ENCODE measurements at regions not wholly inside any gene's neighbourhood (a gene's known extent, or its start where the extent isn't known, plus 50 kb on each side); places are given as distances from the start of the nearest gene placed in this dataset.

- Histone ChIP-seq H3K27me3 (ENCODE audit: insufficient read depth, low read length) (no peaks in the 10 kb centered on the region), H3K4me3 (ENCODE audit: low read length in 2 of 2) (no peak overlapping the region), H3K27ac (ENCODE audit: low read depth, low read length) (no peak overlapping the region), H3K36me3 (ENCODE audit: insufficient read depth, low read length) (no peaks in the 10 kb centered on the region), H3K9me3 (ENCODE audit: control insufficient read depth in 1 of 2, low read length in 2 of 2) (no peaks in the 10 kb centered on the region), H3K4me1 (ENCODE audit: insufficient read depth, low read length) (no peaks in the 10 kb centered on the region)
- no peaks in the 10 kb centered on the region for H3K27me3 Mint-ChIP-seq
- no peak for DNase-seq
- intact Hi-C loops (cut with micrococcal nuclease): no loop called here
- POLR2A ChIA-PET (ENCODE audit: partially characterized antibody): no interaction called here
- H3K27ac Mint-ChIP-seq: no peak overlapping the region
- CTCF ChIA-PET (ENCODE audit: partially characterized antibody): no interaction called here
- no peaks in the 10 kb centered on the region for H3K36me3 Mint-ChIP-seq
- H3K9me3 Mint-ChIP-seq: peaks cover 0 to 17% (median 10%) of the 10 kb centered on the region in 8 donors
- no peak overlapping the region for H3K4me3 Mint-ChIP-seq
- H3K4me1 Mint-ChIP-seq: no peaks in the 10 kb centered on the region
These were observed 786.6 kb upstream of the CDH2 start for GRCh38 chr18:28963481-28963880.

- H3K27me3 ChIP-seq (ENCODE audit: insufficient read depth, low read length): no peaks in the 10 kb centered on the region
- intact Hi-C loops (cut with micrococcal nuclease): no loop called here
- H3K9me3 ChIP-seq (ENCODE audit: control insufficient read depth in 1 of 2, low read length in 2 of 2): no peaks in the 10 kb centered on the region
- no peak overlapping the region for H3K4me3 ChIP-seq (ENCODE audit: low read length in 2 of 2)
- Mint-ChIP-seq H3K9me3 (peaks cover 0 to 13% (median 8%) of the 10 kb centered on the region in 8 donors), H3K4me1 (no peaks in the 10 kb centered on the region), H3K36me3 (no peaks in the 10 kb centered on the region), H3K27ac (no peak overlapping the region), H3K27me3 (no peaks in the 10 kb centered on the region), H3K4me3 (no peak overlapping the region)
- ChIA-PET CTCF (ENCODE audit: partially characterized antibody) (no interaction called here), POLR2A (ENCODE audit: partially characterized antibody) (no interaction called here)
- H3K27ac ChIP-seq (ENCODE audit: low read depth, low read length): no peak overlapping the region
- H3K36me3 ChIP-seq (ENCODE audit: insufficient read depth, low read length): no peaks in the 10 kb centered on the region
- DNase-seq: no peak
- H3K4me1 ChIP-seq (ENCODE audit: insufficient read depth, low read length): no peaks in the 10 kb centered on the region
These were observed 784.8 kb upstream of the CDH2 start for GRCh38 chr18:28961669-28962228.

- no peaks in the 10 kb centered on the region for H3K9me3 ChIP-seq (ENCODE audit: control insufficient read depth in 1 of 2, low read length in 2 of 2)
- H3K4me1 ChIP-seq (ENCODE audit: insufficient read depth, low read length): no peaks in the 10 kb centered on the region
- no peaks in the 10 kb centered on the region for H3K36me3 ChIP-seq (ENCODE audit: insufficient read depth, low read length)
- H3K27ac ChIP-seq (ENCODE audit: low read depth, low read length): no peak overlapping the region
- H3K36me3 Mint-ChIP-seq: no peaks in the 10 kb centered on the region
- no peak for DNase-seq
- no peaks in the 10 kb centered on the region for H3K27me3 ChIP-seq (ENCODE audit: insufficient read depth, low read length)
- H3K4me1 Mint-ChIP-seq: no peaks in the 10 kb centered on the region
- no peak overlapping the region for H3K4me3 ChIP-seq (ENCODE audit: low read length in 2 of 2)
- intact Hi-C loops (cut with micrococcal nuclease): no loop called here
- no peak overlapping the region for H3K27ac Mint-ChIP-seq
- ChIA-PET CTCF (ENCODE audit: partially characterized antibody) (no interaction called here), POLR2A (ENCODE audit: partially characterized antibody) (no interaction called here)
- no peak overlapping the region for H3K4me3 Mint-ChIP-seq
- no peaks in the 10 kb centered on the region for H3K27me3 Mint-ChIP-seq
- H3K9me3 Mint-ChIP-seq: peaks cover 0 to 22% (median 15%) of the 10 kb centered on the region in 8 donors
These were observed 783.2 kb upstream of the CDH2 start for GRCh38 chr18:28960146-28960545.

GRCh38 chr18:28952339-28952738 lies 775.4 kb upstream of the CDH2 start:
- H3K9me3 Mint-ChIP-seq: peaks cover 0 to 38% (median 27%) of the 10 kb centered on the region in 8 donors
- CTCF ChIA-PET (ENCODE audit: partially characterized antibody): no interaction called here
- H3K4me1 Mint-ChIP-seq: no peaks in the 10 kb centered on the region
- intact Hi-C loops (cut with micrococcal nuclease): no loop called here
- POLR2A ChIA-PET (ENCODE audit: partially characterized antibody): no interaction called here
- H3K4me3 ChIP-seq (ENCODE audit: low read length in 2 of 2): no peak overlapping the region
- no peaks in the 10 kb centered on the region for H3K36me3 Mint-ChIP-seq
- DNase-seq: no peak
- H3K36me3 ChIP-seq (ENCODE audit: insufficient read depth, low read length): no peaks in the 10 kb centered on the region
- no peaks in the 10 kb centered on the region for H3K4me1 ChIP-seq (ENCODE audit: insufficient read depth, low read length)
- no peak overlapping the region for H3K27ac ChIP-seq (ENCODE audit: low read depth, low read length)
- H3K4me3 Mint-ChIP-seq: no peak overlapping the region
- no peaks in the 10 kb centered on the region for H3K27me3 Mint-ChIP-seq
- no peaks in the 10 kb centered on the region for H3K9me3 ChIP-seq (ENCODE audit: control insufficient read depth in 1 of 2, low read length in 2 of 2)
- H3K27ac Mint-ChIP-seq: no peak overlapping the region
- H3K27me3 ChIP-seq (ENCODE audit: insufficient read depth, low read length): no peaks in the 10 kb centered on the region

GRCh38 chr18:28947900-28948299 lies 771.0 kb upstream of the CDH2 start:
- DNase-seq: no peak
- CTCF ChIA-PET (ENCODE audit: partially characterized antibody): no interaction called here
- Histone ChIP-seq H3K9me3 (ENCODE audit: control insufficient read depth in 1 of 2, low read length in 2 of 2) (no peaks in the 10 kb centered on the region), H3K36me3 (ENCODE audit: insufficient read depth, low read length) (no peaks in the 10 kb centered on the region), H3K4me1 (ENCODE audit: insufficient read depth, low read length) (no peaks in the 10 kb centered on the region), H3K27ac (ENCODE audit: low read depth, low read length) (no peak overlapping the region), H3K4me3 (ENCODE audit: low read length in 2 of 2) (no peak overlapping the region), H3K27me3 (ENCODE audit: insufficient read depth, low read length) (no peaks in the 10 kb centered on the region)
- Mint-ChIP-seq H3K27me3 (no peaks in the 10 kb centered on the region), H3K9me3 (peaks cover 0 to 36% (median 14%) of the 10 kb centered on the region in 8 donors), H3K27ac (no peak overlapping the region), H3K4me1 (no peaks in the 10 kb centered on the region), H3K4me3 (no peak overlapping the region), H3K36me3 (no peaks in the 10 kb centered on the region)
- intact Hi-C loops (cut with micrococcal nuclease): no loop called here
- POLR2A ChIA-PET (ENCODE audit: partially characterized antibody): no interaction called here

- Histone ChIP-seq H3K9me3 (ENCODE audit: control insufficient read depth in 1 of 2, low read length in 2 of 2) (no peaks in the 10 kb centered on the region), H3K27me3 (ENCODE audit: insufficient read depth, low read length) (no peaks in the 10 kb centered on the region), H3K4me1 (ENCODE audit: insufficient read depth, low read length) (no peaks in the 10 kb centered on the region), H3K4me3 (ENCODE audit: low read length in 2 of 2) (no peak overlapping the region), H3K27ac (ENCODE audit: low read depth, low read length) (no peak overlapping the region), H3K36me3 (ENCODE audit: insufficient read depth, low read length) (no peaks in the 10 kb centered on the region)
- ChIA-PET CTCF (ENCODE audit: partially characterized antibody) (no interaction called here), POLR2A (ENCODE audit: partially characterized antibody) (no interaction called here)
- no peak for DNase-seq
- Mint-ChIP-seq H3K36me3 (no peaks in the 10 kb centered on the region), H3K27ac (no peak overlapping the region), H3K9me3 (peaks cover 0 to 27% (median 11%) of the 10 kb centered on the region in 8 donors), H3K4me3 (no peak overlapping the region), H3K27me3 (no peaks in the 10 kb centered on the region), H3K4me1 (no peaks in the 10 kb centered on the region)
- intact Hi-C loops (cut with micrococcal nuclease): no loop called here
These were observed 769.5 kb upstream of the CDH2 start for GRCh38 chr18:28946471-28946870.

- H3K27ac Mint-ChIP-seq: no peak overlapping the region
- peaks cover 0 to 32% (median 10%) of the 10 kb centered on the region in 8 donors for H3K9me3 Mint-ChIP-seq
- no peak overlapping the region for H3K27ac ChIP-seq (ENCODE audit: low read depth, low read length)
- no peaks in the 10 kb centered on the region for H3K9me3 ChIP-seq (ENCODE audit: control insufficient read depth in 1 of 2, low read length in 2 of 2)
- H3K4me1 ChIP-seq (ENCODE audit: insufficient read depth, low read length): no peaks in the 10 kb centered on the region
- H3K36me3 Mint-ChIP-seq: no peaks in the 10 kb centered on the region
- H3K27me3 Mint-ChIP-seq: no peaks in the 10 kb centered on the region
- ChIA-PET CTCF (ENCODE audit: partially characterized antibody) (no interaction called here), POLR2A (ENCODE audit: partially characterized antibody) (no interaction called here)
- no peaks in the 10 kb centered on the region for H3K36me3 ChIP-seq (ENCODE audit: insufficient read depth, low read length)
- H3K4me3 ChIP-seq (ENCODE audit: low read length in 2 of 2): no peak overlapping the region
- intact Hi-C loops (cut with micrococcal nuclease): no loop called here
- DNase-seq: no peak
- H3K27me3 ChIP-seq (ENCODE audit: insufficient read depth, low read length): no peaks in the 10 kb centered on the region
- H3K4me1 Mint-ChIP-seq: no peaks in the 10 kb centered on the region
- no peak overlapping the region for H3K4me3 Mint-ChIP-seq
These were observed 746.0 kb upstream of the CDH2 start for GRCh38 chr18:28922936-28923335.

GRCh38 chr18:28916456-28916855 lies 739.5 kb upstream of the CDH2 start:
- POLR2A ChIA-PET (ENCODE audit: partially characterized antibody): no interaction called here
- no peaks in the 10 kb centered on the region for H3K4me1 Mint-ChIP-seq
- intact Hi-C loops (cut with micrococcal nuclease): no loop called here
- Histone ChIP-seq H3K9me3 (ENCODE audit: control insufficient read depth in 1 of 2, low read length in 2 of 2) (no peaks in the 10 kb centered on the region), H3K36me3 (ENCODE audit: insufficient read depth, low read length) (no peaks in the 10 kb centered on the region), H3K4me1 (ENCODE audit: insufficient read depth, low read length) (no peaks in the 10 kb centered on the region), H3K4me3 (ENCODE audit: low read length in 2 of 2) (no peak overlapping the region), H3K27ac (ENCODE audit: low read depth, low read length) (no peak overlapping the region), H3K27me3 (ENCODE audit: insufficient read depth, low read length) (no peaks in the 10 kb centered on the region)
- DNase-seq: no peak
- CTCF ChIA-PET (ENCODE audit: partially characterized antibody): no interaction called here
- no peak overlapping the region for H3K27ac Mint-ChIP-seq
- H3K27me3 Mint-ChIP-seq: no peaks in the 10 kb centered on the region
- H3K36me3 Mint-ChIP-seq: no peaks in the 10 kb centered on the region
- H3K4me3 Mint-ChIP-seq: no peak overlapping the region
- peaks cover 5 to 31% (median 16%) of the 10 kb centered on the region in 8 donors for H3K9me3 Mint-ChIP-seq

All from CD4-positive, alpha-beta memory T cell (primary cell).